NCI-H82 treated with DMSO at 0.1 percent for 48 hours (cell line): ENCODE measurements at regions not wholly inside any gene's neighbourhood (a gene's known extent, or its start where the extent isn't known, plus 50 kb on each side); places are given as distances from the start of the nearest gene placed in this dataset.

ENCODE experiments used
- DNase-seq: peaks from one replicate; lab custom pipeline; 2025; ENCODE audit not compliant: unreplicated experiment; lab: John Stamatoyannopoulos, UW

DNA sequence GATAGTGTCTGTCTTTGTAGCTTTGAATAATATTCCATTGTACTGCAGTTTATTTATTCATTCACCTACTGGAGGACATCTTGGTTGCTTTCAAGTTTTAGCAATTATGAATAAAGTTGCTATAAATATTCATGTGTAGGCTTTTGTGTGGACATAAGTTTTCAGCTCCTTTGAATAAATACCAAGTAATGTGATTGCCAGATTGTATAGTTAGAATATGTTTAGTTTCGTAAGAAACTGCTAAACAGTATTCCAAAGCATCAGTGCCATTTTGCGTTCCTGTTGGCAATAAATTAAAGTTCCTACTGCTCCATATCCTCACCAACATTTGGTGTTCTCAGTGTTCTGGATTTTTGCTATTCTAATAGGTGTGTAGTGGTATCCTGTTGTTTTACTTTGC lies 311.7 kb upstream of the FMN2 start:
- DNase-seq, result no peak

DNA sequence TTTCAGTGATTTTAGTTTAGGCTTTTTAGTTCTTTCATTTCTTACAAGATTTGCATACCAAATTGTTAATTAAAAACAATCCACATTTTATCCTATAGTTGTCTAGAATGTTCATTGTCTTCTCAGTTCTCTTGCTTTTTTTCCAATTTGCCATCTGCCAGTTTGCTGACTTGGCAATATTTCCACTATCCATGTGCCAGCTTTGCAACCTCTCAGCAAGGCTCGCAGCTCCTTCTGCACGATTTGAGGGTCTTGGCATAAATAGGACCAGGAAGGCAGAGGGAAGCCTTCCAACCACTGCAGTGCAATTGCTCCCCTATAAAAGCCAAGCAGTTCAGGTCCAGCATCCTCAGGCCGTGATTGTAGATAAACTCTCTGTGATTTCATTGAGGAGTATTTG lies 306.8 kb upstream of the FMN2 start:
- DNase-seq, result no peak

DNA sequence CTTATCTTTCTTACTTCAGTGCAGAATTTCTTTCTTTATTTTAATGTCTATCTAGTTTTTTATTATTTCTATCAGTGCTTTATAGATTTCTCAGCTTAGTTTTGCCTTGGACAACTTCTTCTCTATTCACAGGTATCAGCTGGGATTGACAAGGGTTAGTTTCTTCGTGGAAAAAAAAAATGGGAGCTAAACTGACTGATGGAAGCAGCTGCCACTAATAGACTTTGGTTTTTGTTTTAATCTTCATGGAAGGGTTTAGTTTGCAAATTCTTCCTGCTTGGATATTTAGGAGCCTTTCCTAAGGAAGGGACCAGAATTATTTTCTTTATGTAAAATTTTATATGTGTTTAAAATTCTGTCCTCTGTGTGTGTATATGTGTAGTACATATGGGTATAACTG lies 306.1 kb upstream of the FMN2 start:
- DNase-seq, result no peak

DNA sequence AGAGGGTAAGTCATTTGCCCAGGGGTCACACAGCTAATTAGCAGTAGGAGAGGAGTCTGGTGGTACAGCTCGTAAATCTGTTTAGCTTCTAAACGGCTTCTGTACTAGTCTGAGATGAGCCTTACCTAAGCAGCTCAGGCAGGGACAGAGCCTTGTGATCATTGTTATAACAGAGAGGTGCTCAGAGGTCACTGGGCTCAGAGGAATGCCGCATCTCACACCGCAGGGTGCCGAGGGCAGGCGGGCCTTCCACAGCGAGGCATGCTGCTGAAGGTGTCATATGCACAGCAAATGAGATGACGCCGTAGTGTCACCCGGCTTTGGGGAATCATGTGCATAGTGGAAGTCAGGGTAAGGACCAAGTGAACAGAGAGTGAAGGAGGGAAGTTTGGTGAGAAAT lies 305.2 kb upstream of the FMN2 start:
- DNase-seq, result peak; percentile 37

DNA sequence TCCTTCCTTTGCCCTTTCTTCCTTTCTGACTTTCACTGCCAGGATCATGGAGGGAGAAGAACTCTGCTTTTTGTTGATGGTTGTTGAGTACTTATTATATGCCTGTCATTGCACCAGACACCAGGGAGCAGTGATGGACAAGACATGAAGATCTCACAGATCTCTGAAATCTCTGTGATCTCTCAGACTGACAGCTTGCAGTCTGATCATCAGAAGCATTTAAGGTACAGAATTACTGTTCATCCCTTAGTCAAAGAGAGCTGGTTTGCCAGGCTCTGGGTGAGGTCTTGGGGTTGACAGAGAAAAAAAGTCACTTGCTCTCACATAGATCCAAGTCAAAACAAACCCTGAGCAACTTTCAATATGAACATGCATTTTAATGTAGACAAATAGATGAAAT lies 299.5 kb upstream of the FMN2 start:
- DNase-seq, result no peak

DNA sequence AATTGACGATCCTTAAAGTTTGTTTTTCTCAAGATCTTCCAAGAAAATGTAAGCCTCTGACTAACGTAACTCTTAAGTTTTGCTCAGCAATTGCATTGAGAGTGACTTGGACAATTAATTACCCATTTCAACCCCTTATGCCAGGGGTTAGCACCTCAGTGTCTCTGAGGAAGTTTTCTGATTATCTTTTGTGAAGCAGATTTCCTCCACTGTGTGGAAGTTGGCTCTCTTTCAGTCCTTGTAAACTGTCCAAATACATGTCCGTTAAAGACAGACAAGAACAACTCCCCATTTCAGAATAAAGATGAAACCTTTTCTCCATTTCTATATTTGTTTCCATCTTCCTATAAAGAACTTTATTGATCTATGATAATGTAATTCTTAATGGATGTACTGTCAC lies 296.4 kb upstream of the FMN2 start:
- DNase-seq, result no peak

DNA sequence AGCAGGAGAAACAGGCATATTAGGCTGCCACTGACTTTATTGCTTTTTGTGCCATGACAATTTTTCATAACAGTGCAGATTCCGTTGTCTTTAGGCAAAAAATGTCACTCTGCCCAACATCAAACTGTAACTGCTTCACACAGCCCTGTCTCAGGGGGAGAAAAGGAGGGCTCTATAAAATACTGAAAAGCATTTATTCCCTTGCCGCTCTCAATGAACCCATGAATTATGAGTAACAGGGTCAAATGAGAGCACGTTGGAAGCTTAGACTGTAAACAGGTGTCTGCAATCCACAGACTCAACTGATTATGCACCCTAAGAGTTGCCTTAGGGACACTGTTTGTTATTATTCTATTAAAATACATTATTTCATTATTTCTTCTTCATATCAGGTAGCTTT lies 292.1 kb upstream of the FMN2 start:
- no peak for DNase-seq

DNA sequence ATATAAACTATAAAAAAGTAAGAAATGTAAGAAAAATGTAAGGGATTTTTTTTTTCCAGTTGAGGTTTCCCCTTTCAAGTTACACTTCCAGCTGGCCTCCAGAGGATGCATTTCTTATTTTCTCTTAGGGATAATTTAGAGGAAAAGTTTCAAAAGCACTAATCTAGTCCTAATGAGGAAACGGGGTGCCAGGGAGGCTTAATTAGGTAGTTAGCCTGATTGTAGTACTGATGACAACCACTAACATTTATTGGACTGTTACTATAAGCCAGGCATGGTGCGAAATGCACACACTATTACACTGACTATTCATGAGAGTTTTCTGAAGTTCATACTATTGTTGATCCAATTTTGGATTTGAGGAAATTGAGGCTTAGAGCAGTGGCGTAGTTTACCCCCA lies 290.8 kb upstream of the FMN2 start:
- no peak for DNase-seq

DNA sequence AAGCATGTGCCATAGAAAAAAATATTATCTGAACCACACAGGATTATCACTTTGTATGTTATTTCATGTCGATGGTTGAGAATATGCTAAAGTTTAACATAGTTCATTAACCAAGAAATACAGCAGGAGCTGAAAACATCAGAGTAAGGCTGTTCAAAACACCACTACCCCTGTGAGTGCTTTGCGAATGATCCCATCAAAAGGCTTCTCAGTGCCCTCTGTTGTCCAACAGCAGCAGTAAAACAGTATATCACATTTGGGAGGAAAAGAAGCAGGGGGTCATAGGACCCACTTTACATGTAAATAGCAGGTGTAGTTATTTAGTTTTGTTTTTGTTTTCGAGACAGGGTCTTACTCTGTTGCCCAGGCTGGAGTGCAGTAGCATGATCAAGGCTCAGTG lies 289.4 kb upstream of the FMN2 start:
- DNase-seq, result no peak

DNA sequence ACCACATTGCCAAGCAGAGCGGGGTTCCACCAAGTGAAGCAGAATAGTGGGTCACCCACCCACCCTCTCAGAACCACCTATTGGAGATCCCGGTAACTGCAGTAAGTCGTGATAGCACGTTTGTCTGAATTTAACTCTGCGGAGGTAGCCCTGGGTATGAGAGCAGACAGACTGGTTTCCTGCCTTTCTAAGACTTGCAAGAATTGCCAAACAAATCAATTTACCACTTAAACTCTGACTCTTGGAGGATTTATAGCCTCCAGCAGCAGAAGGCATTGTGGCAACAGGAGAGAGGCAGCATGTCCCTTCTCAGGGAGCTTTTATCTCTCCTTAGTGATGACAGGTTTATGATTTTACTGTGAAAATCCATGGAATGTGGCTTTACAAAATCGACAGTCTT lies 287.9 kb upstream of the FMN2 start:
- no peak for DNase-seq

DNA sequence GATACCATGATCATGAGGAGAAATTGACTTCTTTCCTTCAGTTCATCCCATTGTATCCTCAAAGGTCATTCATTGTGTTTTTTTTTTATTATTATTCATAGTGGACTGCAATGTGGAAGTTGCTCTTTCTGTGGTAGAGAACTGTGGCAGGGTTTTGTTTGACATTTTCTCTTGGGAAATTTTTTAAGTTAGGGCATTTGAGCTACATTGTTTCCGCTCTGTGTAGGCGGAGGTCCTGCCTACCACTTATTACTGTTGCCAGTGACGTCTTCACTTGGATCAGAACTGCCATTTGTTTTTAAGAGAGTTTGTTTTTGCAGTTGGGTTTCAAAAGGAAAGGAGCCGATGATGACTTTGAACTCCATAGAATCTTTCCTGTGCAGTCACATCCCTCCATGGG lies 287.4 kb upstream of the FMN2 start:
- no peak for DNase-seq

DNA sequence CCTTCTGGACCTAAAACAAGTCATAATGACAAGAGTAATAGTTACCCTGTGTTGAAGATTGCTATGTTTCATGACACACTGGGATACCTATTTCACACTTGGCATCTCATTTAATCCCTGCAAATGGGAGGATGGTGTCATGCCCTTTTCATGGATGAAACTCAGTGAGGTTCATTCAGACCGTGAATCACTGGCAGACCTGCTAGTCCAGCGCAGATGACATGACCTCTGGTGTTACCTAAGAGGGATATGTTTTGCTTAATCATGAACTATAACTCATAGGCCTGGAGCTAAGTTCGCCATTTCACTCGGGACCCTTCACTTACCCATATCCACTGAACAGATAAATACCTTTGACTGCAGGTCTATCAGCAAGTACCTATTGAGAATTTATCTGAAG lies 286.6 kb upstream of the FMN2 start:
- no peak for DNase-seq

DNA sequence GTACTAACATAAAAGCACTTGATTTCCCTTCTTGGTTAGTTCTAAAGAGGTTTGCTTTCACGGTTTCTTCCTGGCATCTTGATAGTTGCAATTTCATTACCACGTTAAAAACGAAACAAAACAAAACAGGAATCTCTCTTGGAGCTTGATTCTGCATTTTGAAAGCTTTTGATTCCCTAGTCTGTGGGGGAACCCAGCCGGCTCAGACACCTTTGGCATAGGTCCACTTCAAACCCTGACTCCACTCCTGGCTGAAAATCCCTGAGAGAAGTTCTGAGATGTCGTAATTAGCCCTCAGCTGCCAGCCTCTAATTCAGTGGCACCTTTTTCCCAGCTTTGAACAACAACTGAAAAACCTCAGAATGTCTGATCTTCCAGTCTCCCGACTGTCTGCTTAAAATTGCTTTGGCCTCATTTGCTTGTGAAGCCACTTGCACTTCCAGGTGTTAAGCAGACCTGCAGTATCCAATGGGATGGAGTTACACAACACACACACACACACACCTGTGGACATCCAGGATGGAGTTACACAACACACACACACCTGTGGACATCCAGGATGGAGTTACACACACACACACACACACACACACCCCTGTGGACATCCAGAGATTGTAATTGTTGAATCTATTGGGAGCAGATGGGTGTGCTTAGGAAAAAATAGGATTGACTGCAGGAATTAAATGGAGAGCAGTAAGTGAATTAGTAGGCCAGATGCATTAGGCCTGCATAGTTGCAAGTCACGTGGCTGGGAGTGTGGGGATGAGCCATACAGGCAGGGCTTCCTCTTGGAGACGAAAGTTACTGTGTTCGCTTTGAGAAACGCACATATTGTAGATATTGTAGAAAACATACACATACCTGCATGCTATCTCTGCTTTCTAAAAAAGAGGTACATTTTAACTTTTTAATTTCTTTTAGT lies 285.6 kb upstream of the FMN2 start:
- DNase-seq, result peak; percentile 86

DNA sequence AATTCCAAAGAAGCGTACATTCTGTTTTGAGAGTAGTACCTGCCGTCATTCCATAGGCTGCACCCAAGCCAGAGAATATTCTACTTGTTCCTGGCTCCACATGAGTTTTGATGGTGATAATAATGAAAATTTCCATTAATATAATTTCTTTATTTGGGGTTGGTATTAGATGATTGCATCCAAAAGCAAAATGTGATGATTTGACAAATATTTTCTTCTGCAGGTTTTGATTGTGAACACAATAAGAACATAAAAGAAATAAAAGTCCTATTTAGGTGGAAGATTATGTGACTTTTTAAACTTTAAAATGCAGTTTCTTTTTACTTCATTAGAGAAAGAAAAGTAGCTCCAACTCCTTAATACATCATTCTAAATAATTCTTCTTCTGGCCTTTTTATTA lies 284.8 kb upstream of the FMN2 start:
- DNase-seq, result no peak

DNA sequence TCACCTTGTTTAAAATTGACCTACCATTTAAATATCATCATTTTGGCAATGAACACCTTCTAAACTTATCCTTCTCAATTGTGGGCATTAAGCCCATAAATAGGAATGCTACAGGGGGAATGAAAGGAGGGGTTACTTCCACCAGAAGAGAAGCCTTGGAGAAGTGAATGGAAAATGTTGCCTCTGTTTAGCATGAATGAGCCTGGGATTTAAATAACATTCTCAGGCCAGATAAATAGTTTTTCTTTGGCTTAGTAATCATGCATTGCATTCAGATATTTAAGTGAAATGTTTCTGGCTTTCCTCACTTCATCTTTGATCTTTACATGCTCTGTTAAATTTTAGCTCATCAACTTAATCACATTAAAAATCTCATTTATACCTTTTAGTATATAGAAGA lies 284.3 kb upstream of the FMN2 start:
- no peak for DNase-seq

DNA sequence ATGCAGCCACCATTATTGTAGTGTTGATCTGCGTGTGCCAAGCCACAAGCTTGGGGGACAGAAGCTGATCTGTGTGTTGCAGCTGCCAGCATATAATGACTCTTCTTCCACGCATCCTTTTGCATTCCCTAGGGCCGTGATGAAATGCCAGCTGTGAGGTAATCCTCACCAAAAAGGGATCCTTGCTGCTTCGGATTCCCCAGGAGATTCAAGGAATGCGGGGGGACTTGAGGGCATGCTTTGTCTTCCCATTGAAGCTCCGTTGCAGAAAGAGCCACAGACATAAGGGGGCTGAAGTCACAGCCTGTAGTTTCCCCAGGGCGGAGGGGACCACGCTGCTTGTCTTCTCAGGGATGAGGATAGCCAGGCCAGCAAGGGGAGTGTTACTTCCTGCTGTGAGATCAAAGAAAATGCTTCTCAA lies 281.6 kb upstream of the FMN2 start:
- no peak for DNase-seq

DNA sequence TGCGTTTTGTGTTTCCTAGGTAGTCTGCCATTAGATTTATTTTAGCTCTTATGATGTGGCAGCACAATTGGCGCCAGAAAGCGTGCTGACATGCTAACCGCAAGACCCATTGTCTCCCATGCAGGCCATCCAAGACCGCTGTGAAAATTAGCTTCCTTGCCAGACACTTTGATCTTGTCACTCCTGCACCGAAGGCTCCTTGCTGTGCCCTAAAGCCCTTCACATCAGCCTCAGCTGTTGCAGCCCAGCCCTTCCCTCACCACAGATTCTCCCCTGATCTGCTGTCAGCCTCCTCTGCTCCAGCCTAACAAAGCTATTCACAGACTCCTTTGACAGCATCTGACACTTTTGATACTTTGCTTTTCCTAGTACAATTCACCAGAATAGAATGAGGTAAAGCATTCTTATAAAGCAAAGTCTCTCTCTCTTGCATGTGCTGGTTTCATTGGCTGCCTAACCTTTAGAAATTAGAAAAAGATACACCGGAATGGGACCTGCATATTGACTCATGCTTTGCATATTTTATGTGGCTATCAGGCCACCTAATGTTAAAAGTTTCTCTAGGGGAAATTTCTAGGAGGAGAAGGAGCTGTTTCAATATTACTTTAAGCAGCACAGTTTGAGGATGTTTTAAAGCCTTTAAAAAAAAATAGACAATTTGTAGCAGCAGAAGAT lies 280.3 kb upstream of the FMN2 start:
- DNase-seq, result no peak

DNA sequence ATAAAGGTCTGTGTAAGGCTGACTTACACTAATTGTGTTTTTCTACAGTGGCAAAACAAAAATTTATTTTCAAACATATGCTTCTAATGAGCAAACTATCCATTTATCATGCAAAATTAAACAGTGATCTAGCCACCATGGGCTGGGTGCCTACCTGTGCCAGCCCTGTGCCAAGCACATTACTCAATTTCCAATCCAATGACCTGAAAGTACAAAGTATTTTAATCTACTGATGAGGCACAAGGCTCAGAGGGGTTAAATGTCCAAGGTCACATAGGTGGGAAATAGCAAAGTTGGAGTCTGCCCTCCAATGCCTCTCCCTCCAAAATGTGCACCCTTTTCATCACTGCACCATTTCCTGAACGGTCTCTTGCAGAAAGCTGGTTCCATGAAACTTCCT lies 279.1 kb upstream of the FMN2 start:
- DNase-seq, result no peak

DNA sequence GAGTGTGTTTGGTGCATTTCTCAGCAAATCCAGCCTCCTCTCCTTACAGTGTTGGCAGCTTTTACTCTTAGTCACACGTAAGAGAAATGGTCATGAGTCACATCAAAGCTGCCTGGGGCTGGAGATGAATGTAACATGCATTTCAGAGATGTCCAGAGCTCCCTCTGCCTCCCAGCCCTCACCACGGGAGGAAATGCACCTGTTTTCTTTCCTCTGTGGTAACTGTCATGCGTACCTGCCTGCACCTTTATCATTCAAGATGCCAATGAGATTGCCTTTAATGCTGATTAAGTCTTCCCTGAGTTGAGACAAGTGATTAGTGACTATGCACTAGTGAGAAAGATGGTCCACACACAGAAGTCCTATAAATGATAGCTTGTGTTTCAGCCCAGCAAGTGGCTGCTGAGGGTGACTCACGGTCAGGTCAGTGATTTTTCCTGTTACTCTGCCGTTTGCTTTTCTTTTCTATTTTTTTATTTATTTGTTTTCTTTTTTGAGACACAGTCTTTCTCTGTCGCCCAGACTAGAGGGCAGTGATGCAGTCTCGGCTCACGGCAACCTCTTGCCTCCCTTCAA lies 277.3 kb upstream of the FMN2 start:
- DNase-seq, result no peak

DNA sequence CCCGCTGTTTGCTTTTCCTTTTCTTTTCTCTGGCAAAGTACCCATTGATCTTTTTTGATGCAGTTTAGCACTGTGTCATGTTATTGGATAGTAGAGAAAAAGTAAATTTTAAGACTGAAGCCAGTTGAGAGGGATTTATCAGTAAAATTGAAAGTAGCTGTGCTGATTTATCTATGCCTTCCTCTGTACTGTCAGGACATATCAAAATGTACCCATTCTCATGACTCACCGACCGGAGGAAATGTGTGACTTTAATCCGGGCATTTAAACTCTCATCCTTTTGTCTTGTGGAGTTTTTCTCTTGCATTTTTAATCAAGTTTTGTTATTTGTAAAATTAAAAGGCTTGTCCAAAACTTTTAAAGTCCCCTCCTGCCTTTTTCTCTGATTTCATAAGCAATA lies 276.6 kb upstream of the FMN2 start:
- no peak for DNase-seq

DNA sequence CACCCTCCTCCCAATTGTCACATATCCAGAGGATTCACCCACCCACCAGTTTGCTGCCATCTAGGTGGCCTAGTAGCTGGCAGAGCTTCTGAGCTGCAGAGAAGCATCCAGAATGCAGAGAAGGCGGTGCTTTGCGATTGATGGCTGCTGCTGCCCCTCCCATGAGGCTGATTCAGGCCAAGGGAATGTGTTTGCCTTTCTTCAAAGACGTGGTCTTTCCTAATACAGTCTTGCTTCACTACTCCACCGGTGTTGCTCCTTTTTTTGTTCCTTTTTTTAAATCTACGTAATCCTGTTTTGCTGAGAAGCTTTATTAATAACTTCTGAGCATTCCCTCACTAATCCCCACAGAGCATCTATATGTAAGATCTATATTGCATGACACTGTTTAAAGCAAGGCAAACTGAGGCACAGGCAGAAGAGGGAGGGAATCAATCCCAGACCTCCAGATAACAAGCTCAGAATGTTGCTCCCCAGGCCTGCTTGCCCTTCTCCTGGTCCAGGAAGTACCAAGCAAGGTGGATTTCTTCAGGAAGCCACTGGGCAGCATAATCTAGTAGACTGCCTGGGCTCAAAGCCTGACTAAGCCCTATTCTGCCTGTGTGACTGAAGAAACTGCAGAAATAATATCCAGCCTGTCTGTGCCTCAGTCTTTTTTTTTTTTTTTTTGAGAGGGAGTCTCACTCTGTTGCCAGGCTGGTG lies 275.5 kb upstream of the FMN2 start:
- DNase-seq, result no peak

DNA sequence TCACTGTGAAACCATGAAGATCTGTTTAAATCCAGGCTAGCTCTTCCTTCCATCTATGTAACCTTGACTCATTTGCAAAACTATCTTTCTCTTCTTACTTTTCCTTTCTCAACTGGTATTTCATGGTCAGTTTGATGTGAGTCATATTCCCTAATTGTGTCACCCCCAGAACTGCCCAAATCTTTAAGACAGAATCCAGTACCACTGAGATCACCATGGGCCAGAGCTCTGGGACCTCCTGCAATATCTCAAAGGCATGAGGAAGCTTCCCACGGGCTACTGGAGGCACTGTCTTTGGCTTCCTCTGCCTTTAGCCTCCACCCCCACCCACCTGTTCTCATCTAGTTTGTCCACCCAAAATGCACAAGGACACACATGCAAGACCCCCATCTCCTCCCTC lies 274.4 kb upstream of the FMN2 start:
- DNase-seq, result no peak
